ENCODE measurements at regions not wholly inside any gene's neighbourhood (a gene's known extent, or its start where the extent isn't known, plus 50 kb on each side); places are given as distances from the start of the nearest gene placed in this dataset.
"Not testable (repeated sequence)": the region's sequence is repeated elsewhere in the genome, so short reads cannot be mapped to it uniquely, and the experiment has no call there.

DNA sequence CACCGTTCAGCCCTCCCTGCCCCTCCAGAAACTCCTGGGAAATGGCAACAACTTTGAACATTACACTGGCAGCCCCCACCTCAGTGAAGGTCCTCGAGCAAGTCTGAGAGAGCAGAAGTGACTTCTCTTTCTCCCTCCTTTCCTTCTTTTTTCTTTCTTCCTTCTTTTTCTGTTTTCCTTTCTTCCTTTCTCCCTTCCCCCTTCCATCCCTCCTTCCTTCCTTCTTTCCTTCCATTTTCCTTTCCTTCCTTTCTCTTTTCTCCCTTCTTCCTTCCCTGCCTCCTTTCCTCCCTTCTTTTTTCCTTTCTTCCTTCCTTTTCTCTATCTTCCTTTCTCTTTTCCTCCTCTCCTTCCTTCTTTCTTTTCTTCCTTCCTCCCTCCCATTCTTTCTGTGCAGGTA lies 162.7 kb downstream of the UNC5CL start:
- TF ChIP-seq, protein P1, sequence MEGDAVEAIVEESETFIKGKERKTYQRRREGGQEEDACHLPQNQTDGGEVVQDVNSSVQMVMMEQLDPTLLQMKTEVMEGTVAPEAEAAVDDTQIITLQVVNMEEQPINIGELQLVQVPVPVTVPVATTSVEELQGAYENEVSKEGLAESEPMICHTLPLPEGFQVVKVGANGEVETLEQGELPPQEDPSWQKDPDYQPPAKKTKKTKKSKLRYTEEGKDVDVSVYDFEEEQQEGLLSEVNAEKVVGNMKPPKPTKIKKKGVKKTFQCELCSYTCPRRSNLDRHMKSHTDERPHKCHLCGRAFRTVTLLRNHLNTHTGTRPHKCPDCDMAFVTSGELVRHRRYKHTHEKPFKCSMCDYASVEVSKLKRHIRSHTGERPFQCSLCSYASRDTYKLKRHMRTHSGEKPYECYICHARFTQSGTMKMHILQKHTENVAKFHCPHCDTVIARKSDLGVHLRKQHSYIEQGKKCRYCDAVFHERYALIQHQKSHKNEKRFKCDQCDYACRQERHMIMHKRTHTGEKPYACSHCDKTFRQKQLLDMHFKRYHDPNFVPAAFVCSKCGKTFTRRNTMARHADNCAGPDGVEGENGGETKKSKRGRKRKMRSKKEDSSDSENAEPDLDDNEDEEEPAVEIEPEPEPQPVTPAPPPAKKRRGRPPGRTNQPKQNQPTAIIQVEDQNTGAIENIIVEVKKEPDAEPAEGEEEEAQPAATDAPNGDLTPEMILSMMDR (IDR thresholded peaks at IDR 0.05) = no peak
- no peaks in the 10 kb centered on the region for H3K4me1 ChIP-seq
- WGBS, 3 donors = 66 to 73% (median 72%) methylated on average over 2 of the region's 2 CpGs
- ATAC-seq (no peak), DNase-seq (no peak)
- no peak overlapping the region for H3K4me3 ChIP-seq
- no peak overlapping the region for H3K27ac ChIP-seq
- no peaks in the 10 kb centered on the region for H3K9me3 ChIP-seq
- H3K27me3 ChIP-seq (ENCODE audit: insufficient read depth in 3 of 3, low read length in 2 of 3) = peaks cover 0 to 2% (median 0%) of the 10 kb centered on the region in 3 donors
- no peaks in the 10 kb centered on the region for H3K36me3 ChIP-seq (ENCODE audit: insufficient read depth in 1 of 2, low read depth in 1 of 2)
- intact Hi-C loops (cut with DNase I) = no loop called here

DNA sequence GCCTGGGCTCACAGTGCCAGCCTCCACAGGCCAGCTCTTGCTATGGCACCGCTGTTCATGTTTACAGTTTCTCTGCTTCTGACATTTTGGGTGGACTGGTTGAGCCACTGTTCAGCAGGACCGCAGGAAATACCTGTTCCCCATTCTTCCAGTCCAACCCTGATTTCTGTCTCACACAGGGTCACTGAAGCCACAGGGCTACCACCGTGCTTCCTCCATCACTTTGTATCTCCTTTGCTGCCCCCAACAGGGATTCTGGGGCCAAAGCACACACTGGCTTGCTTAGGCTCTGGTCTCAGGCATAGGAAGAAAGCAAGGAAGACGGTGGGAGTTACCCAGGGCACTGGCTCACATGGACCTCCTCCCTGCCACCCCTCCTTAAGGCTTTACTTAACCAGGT lies 164.5 kb downstream of the UNC5CL start:
- TF ChIP-seq, protein P1 (IDR thresholded peaks at IDR 0.05) = no peak
- DNase-seq (no peak), ATAC-seq (peak in 3 of 4 donors; percentile 37 to 47 (median 43))
- WGBS, 3 donors = 47 to 54% (median 50%) methylated on average over 4 of the region's 4 CpGs
- H3K27ac ChIP-seq = no peak overlapping the region
- no peaks in the 10 kb centered on the region for H3K9me3 ChIP-seq
- H3K36me3 ChIP-seq (ENCODE audit: insufficient read depth in 1 of 2, low read depth in 1 of 2) = no peaks in the 10 kb centered on the region
- H3K4me3 ChIP-seq = no peak overlapping the region
- H3K27me3 ChIP-seq (ENCODE audit: insufficient read depth in 3 of 3, low read length in 2 of 3) = peaks cover 0 to 2% (median 0%) of the 10 kb centered on the region in 3 donors
- intact Hi-C loops (cut with DNase I) = no loop called here
- H3K4me1 ChIP-seq = no peaks in the 10 kb centered on the region

DNA sequence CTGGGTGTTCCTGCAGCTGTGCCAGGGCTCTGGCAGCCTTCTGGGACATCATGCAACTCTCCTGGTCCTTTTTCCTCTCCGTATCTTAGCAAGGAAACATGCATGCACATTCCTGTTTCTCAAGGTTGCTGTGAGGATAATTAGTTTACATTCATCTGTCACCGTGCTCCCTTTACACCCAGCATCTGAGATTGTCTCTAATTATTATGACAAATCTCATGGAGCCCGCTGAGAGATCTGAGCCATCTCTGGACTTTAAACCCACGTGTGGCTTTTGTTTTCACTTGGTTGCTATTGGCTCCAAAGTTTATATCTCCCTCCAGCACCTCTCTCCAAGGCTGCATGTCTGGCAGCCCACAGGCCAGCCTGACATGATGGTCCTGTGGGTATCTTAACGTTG lies 167.6 kb downstream of the UNC5CL start:
- no peak for DNase-seq
- H3K27me3 ChIP-seq (ENCODE audit: insufficient read depth in 3 of 3, low read length in 2 of 3) = no peaks in the 10 kb centered on the region
- H3K4me1 ChIP-seq = no peaks in the 10 kb centered on the region
- no peaks in the 10 kb centered on the region for H3K36me3 ChIP-seq (ENCODE audit: insufficient read depth in 1 of 2, low read depth in 1 of 2)
- 55 to 69% (median 60%) methylated on average over 5 of the region's 5 CpGs for WGBS, 3 donors
- TF ChIP-seq, protein P1 (IDR thresholded peaks at IDR 0.05) = no peak
- H3K9me3 ChIP-seq = no peaks in the 10 kb centered on the region
- no peak overlapping the region for H3K4me3 ChIP-seq
- intact Hi-C loops (cut with DNase I) = no loop called here
- ATAC-seq = no peak
- no peak overlapping the region for H3K27ac ChIP-seq

DNA sequence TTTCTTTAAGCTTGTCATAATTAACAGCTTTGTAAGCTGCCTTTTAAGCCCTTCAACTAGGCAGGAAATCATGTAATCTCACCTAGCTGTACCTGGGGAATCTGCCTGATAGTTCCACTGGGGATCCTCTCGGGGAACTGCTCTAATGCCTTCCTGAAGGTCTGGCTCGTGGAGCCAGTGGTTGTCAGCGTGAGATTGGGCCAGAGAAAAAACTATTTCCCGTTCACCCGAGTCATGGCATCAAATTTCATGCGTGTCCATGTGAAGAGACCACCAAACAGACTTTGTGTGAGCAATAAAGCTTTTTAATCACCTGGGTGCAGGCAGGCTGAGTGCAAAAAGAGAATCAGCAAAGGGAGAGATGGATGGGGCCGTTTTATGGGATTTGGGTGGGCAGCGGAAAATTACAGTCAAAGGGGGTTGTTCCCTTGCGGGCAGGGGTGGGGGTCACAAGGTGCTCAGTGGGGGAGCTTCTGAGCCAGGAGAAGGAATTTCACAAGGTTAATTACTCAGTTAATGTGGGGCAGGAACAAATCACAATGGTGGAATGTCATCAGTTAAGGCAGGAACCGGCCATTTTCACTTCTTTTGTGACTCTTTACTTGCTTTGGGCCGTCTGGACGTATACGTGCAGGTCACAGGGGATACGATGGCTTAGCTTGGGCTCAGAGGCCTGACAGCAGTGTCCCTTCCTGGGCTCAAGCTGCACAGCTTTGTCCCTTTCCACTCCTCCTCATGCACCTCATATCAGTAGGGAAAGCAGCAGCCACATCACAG lies 170.7 kb downstream of the UNC5CL start:
- ATAC-seq; H3K4me1 ChIP-seq; intact Hi-C loops (cut with DNase I); DNase-seq; H3K27me3 ChIP-seq (ENCODE audit: insufficient read depth in 3 of 3, low read length in 2 of 3); H3K4me3 ChIP-seq; H3K36me3 ChIP-seq (ENCODE audit: insufficient read depth in 1 of 2, low read depth in 1 of 2); H3K9me3 ChIP-seq; H3K27ac ChIP-seq: not testable (repeated sequence)
- 75 to 78% (median 77%) methylated on average over 14 of the region's 14 CpGs for WGBS, 3 donors

DNA sequence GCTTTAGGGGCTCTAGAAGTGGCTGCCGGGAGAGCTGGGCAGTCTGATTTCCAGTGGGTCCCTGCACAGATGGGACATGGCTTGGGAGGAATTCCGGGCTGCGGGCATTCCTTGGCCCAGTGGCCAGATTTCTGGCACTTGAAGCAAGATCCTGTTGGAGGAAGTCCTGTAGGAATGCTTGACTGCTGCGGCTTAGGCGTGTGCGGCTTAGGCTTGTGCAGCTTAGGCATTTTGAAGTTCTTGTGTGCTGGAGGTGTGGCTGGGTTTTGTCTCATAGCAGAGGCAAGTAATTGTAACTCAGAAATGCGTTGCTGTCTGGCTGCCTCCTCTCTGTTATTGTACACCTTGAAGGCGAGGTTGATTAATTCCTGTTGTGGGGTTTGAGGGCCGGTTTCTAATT lies 171.5 kb downstream of the UNC5CL start:
- H3K9me3 ChIP-seq; DNase-seq; intact Hi-C loops (cut with DNase I); ATAC-seq; H3K27me3 ChIP-seq (ENCODE audit: insufficient read depth in 3 of 3, low read length in 2 of 3); H3K4me1 ChIP-seq; H3K4me3 ChIP-seq; H3K36me3 ChIP-seq (ENCODE audit: insufficient read depth in 1 of 2, low read depth in 1 of 2); H3K27ac ChIP-seq: not testable (repeated sequence)
- 47 to 68% (median 54%) methylated on average over 9 of the region's 9 CpGs for WGBS, 3 donors

DNA sequence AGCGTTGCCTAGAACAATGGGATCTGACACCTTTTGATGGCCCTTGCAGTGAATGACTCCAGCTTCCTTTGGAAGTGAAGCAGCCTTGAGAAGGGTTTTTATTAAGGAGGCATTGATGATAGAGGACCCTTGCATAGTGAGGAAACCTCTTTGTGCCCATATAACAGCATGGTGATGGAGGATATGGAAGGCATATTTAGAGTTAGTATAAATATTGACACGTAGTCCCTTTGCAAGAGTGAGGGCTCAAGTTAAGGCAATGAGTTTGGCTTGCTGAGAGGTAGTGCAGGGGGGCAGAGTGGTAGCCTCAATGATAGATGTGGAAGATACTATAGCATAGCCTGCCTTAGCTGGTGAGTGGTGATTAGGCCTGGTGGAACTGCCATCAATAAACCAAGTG lies 173.8 kb downstream of the UNC5CL start:
- H3K4me3 ChIP-seq; H3K36me3 ChIP-seq (ENCODE audit: insufficient read depth in 1 of 2, low read depth in 1 of 2); H3K9me3 ChIP-seq; H3K27me3 ChIP-seq (ENCODE audit: insufficient read depth in 3 of 3, low read length in 2 of 3); H3K4me1 ChIP-seq; intact Hi-C loops (cut with DNase I); ATAC-seq; H3K27ac ChIP-seq; DNase-seq: not testable (repeated sequence)
- WGBS, 3 donors = 88 to 89% (median 88%) methylated on average over 2 of the region's 2 CpGs
